ENCODE measurements at regions not wholly inside any gene's neighbourhood (a gene's known extent, or its start where the extent isn't known, plus 50 kb on each side); places are given as distances from the start of the nearest gene placed in this dataset.
A peak's percentile ranks its signal among the peaks of the same experiment; 100 is the strongest.
"Not testable (repeated sequence)": the region's sequence is repeated elsewhere in the genome, so short reads cannot be mapped to it uniquely, and the experiment has no call there.

- 8 to 19% methylated on average over 3 of the region's 3 CpGs for WGBS, 2 donors
- H3K27ac ChIP-seq (ENCODE audit: low read depth in 1 of 2, low read length in 2 of 2); DNase-seq; H3K4me3 ChIP-seq (ENCODE audit: low read length in 2 of 2); ATAC-seq (ENCODE audit: low FRiP score); H3K36me3 ChIP-seq (ENCODE audit: control insufficient read depth in 1 of 2, insufficient read depth in 2 of 2, low read length in 1 of 2); H3K4me1 ChIP-seq (ENCODE audit: control insufficient read depth in 1 of 2, insufficient read depth in 2 of 2, low read length in 2 of 2); intact Hi-C loops (cut with DNase I); H3K9me3 ChIP-seq (ENCODE audit: control insufficient read depth, low read length); H3K27me3 ChIP-seq (ENCODE audit: control insufficient read depth in 1 of 2, insufficient read depth in 2 of 2, low read length in 1 of 2): not testable (repeated sequence)
Observed at GRCh38 chr10:63848871-63849270, 327.7 kb downstream of the REEP3 start.

- H3K4me3 ChIP-seq (ENCODE audit: low read length in 2 of 2): no peak overlapping the region
- H3K27me3 ChIP-seq (ENCODE audit: control insufficient read depth in 1 of 2, insufficient read depth in 2 of 2, low read length in 1 of 2): no peaks in the 10 kb centered on the region
- no peaks in the 10 kb centered on the region for H3K4me1 ChIP-seq (ENCODE audit: control insufficient read depth in 1 of 2, insufficient read depth in 2 of 2, low read length in 2 of 2)
- intact Hi-C loops (cut with DNase I): no loop called here
- no peak for DNase-seq
- no peaks in the 10 kb centered on the region for H3K36me3 ChIP-seq (ENCODE audit: control insufficient read depth in 1 of 2, insufficient read depth in 2 of 2, low read length in 1 of 2)
- 100% methylated on average over 1 of the region's 1 CpG for WGBS, 2 donors
- peaks cover 2% of the 10 kb centered on the region for H3K9me3 ChIP-seq (ENCODE audit: control insufficient read depth, low read length)
- no peak for ATAC-seq (ENCODE audit: low FRiP score)
- no peak overlapping the region for H3K27ac ChIP-seq (ENCODE audit: low read depth in 1 of 2, low read length in 2 of 2)
Observed at GRCh38 chr10:63862860-63863259, 341.7 kb downstream of the REEP3 start.

- H3K36me3 ChIP-seq (ENCODE audit: control insufficient read depth in 1 of 2, insufficient read depth in 2 of 2, low read length in 1 of 2): no peaks in the 10 kb centered on the region
- no peak for DNase-seq
- ATAC-seq (ENCODE audit: low FRiP score): no peak
- H3K4me1 ChIP-seq (ENCODE audit: control insufficient read depth in 1 of 2, insufficient read depth in 2 of 2, low read length in 2 of 2): no peaks in the 10 kb centered on the region
- no peak overlapping the region for H3K27ac ChIP-seq (ENCODE audit: low read depth in 1 of 2, low read length in 2 of 2)
- WGBS, 2 donors: 85 to 89% methylated on average over 4 of the region's 4 CpGs
- no peaks in the 10 kb centered on the region for H3K27me3 ChIP-seq (ENCODE audit: control insufficient read depth in 1 of 2, insufficient read depth in 2 of 2, low read length in 1 of 2)
- no peak overlapping the region for H3K4me3 ChIP-seq (ENCODE audit: low read length in 2 of 2)
- peaks cover 2% of the 10 kb centered on the region for H3K9me3 ChIP-seq (ENCODE audit: control insufficient read depth, low read length)
- intact Hi-C loops (cut with DNase I): no loop called here
Observed at GRCh38 chr10:63865210-63865609, 344.0 kb downstream of the REEP3 start.

- DNase-seq (peak; percentile 48 to 73), ATAC-seq (ENCODE audit: low FRiP score) (peak; percentile 82)
Observed at GRCh38 chr10:63866075-63866746, 345.0 kb downstream of the REEP3 start.

GRCh38 chr10:63866747-63867140 is 345.5 kb downstream of the REEP3 start:
- intact Hi-C loops (cut with DNase I): no loop called here
- WGBS, 2 donors: 4% methylated on average over 2 of the region's 2 CpGs
- DNase-seq (no peak), ATAC-seq (ENCODE audit: low FRiP score) (no peak)
- H3K27ac ChIP-seq (ENCODE audit: low read depth in 1 of 2, low read length in 2 of 2): no peak overlapping the region
- no peaks in the 10 kb centered on the region for H3K9me3 ChIP-seq (ENCODE audit: control insufficient read depth, low read length)
- H3K4me1 ChIP-seq (ENCODE audit: control insufficient read depth in 1 of 2, insufficient read depth in 2 of 2, low read length in 2 of 2): no peaks in the 10 kb centered on the region
- no peaks in the 10 kb centered on the region for H3K36me3 ChIP-seq (ENCODE audit: control insufficient read depth in 1 of 2, insufficient read depth in 2 of 2, low read length in 1 of 2)
- H3K27me3 ChIP-seq (ENCODE audit: control insufficient read depth in 1 of 2, insufficient read depth in 2 of 2, low read length in 1 of 2): no peaks in the 10 kb centered on the region
- H3K4me3 ChIP-seq (ENCODE audit: low read length in 2 of 2): no peak overlapping the region

More at GRCh38 chr10:63866075-63866746, 345.0 kb downstream of the REEP3 start:
- no peaks in the 10 kb centered on the region for H3K9me3 ChIP-seq (ENCODE audit: control insufficient read depth, low read length)
- H3K4me3 ChIP-seq (ENCODE audit: low read length in 2 of 2): peak overlapping the region; percentile 17 to 32
- no peaks in the 10 kb centered on the region for H3K4me1 ChIP-seq (ENCODE audit: control insufficient read depth in 1 of 2, insufficient read depth in 2 of 2, low read length in 2 of 2)
- no peak overlapping the region for H3K27ac ChIP-seq (ENCODE audit: low read depth in 1 of 2, low read length in 2 of 2)
- no peaks in the 10 kb centered on the region for H3K36me3 ChIP-seq (ENCODE audit: control insufficient read depth in 1 of 2, insufficient read depth in 2 of 2, low read length in 1 of 2)
- no peaks in the 10 kb centered on the region for H3K27me3 ChIP-seq (ENCODE audit: control insufficient read depth in 1 of 2, insufficient read depth in 2 of 2, low read length in 1 of 2)
- intact Hi-C loops (cut with DNase I): no loop called here
- WGBS, 2 donors: 4% methylated on average over 16 of the region's 16 CpGs

- intact Hi-C loops (cut with DNase I): no loop called here
- peaks cover 2% of the 10 kb centered on the region for H3K9me3 ChIP-seq (ENCODE audit: control insufficient read depth, low read length)
- no peak overlapping the region for H3K4me3 ChIP-seq (ENCODE audit: low read length in 2 of 2)
- WGBS, 2 donors: 76 to 82% methylated on average over 2 of the region's 2 CpGs
- H3K27ac ChIP-seq (ENCODE audit: low read depth in 1 of 2, low read length in 2 of 2): no peak overlapping the region
- ATAC-seq (ENCODE audit: low FRiP score): no peak
- DNase-seq: no peak
- H3K27me3 ChIP-seq (ENCODE audit: control insufficient read depth in 1 of 2, insufficient read depth in 2 of 2, low read length in 1 of 2): no peaks in the 10 kb centered on the region
- H3K4me1 ChIP-seq (ENCODE audit: control insufficient read depth in 1 of 2, insufficient read depth in 2 of 2, low read length in 2 of 2): no peaks in the 10 kb centered on the region
- H3K36me3 ChIP-seq (ENCODE audit: control insufficient read depth in 1 of 2, insufficient read depth in 2 of 2, low read length in 1 of 2): no peaks in the 10 kb centered on the region
Observed at GRCh38 chr10:63878428-63878827, 357.2 kb downstream of the REEP3 start.

- no peak overlapping the region for H3K27ac ChIP-seq (ENCODE audit: low read depth in 1 of 2, low read length in 2 of 2)
- intact Hi-C loops (cut with DNase I): no loop called here
- WGBS, 2 donors: 93 to 100% methylated on average over 1 of the region's 1 CpG
- no peaks in the 10 kb centered on the region for H3K4me1 ChIP-seq (ENCODE audit: control insufficient read depth in 1 of 2, insufficient read depth in 2 of 2, low read length in 2 of 2)
- H3K36me3 ChIP-seq (ENCODE audit: control insufficient read depth in 1 of 2, insufficient read depth in 2 of 2, low read length in 1 of 2): no peaks in the 10 kb centered on the region
- no peak overlapping the region for H3K4me3 ChIP-seq (ENCODE audit: low read length in 2 of 2)
- DNase-seq (no peak), ATAC-seq (ENCODE audit: low FRiP score) (no peak)
- H3K27me3 ChIP-seq (ENCODE audit: control insufficient read depth in 1 of 2, insufficient read depth in 2 of 2, low read length in 1 of 2): no peaks in the 10 kb centered on the region
- H3K9me3 ChIP-seq (ENCODE audit: control insufficient read depth, low read length): peaks cover 2% of the 10 kb centered on the region
Observed at GRCh38 chr10:63883861-63884260, 362.7 kb downstream of the REEP3 start.

GRCh38 chr10:63884426-63884825 is 363.2 kb downstream of the REEP3 start:
- WGBS, 2 donors: 77 to 82% methylated on average over 2 of the region's 2 CpGs

GRCh38 chr10:63885156-63885555 is 364.0 kb downstream of the REEP3 start:
- no peaks in the 10 kb centered on the region for H3K4me1 ChIP-seq (ENCODE audit: control insufficient read depth in 1 of 2, insufficient read depth in 2 of 2, low read length in 2 of 2)
- intact Hi-C loops (cut with DNase I): no loop called here
- H3K4me3 ChIP-seq (ENCODE audit: low read length in 2 of 2): no peak overlapping the region
- DNase-seq: no peak
- H3K36me3 ChIP-seq (ENCODE audit: control insufficient read depth in 1 of 2, insufficient read depth in 2 of 2, low read length in 1 of 2): no peaks in the 10 kb centered on the region
- peaks cover 2% of the 10 kb centered on the region for H3K9me3 ChIP-seq (ENCODE audit: control insufficient read depth, low read length)
- H3K27ac ChIP-seq (ENCODE audit: low read depth in 1 of 2, low read length in 2 of 2): no peak overlapping the region
- no peak for ATAC-seq (ENCODE audit: low FRiP score)
- no peaks in the 10 kb centered on the region for H3K27me3 ChIP-seq (ENCODE audit: control insufficient read depth in 1 of 2, insufficient read depth in 2 of 2, low read length in 1 of 2)

More at GRCh38 chr10:63884426-63884825, 363.2 kb downstream of the REEP3 start:
- Histone ChIP-seq H3K4me3 (ENCODE audit: low read length in 2 of 2) (no peak overlapping the region), H3K27ac (ENCODE audit: low read depth in 1 of 2, low read length in 2 of 2) (no peak overlapping the region), H3K27me3 (ENCODE audit: control insufficient read depth in 1 of 2, insufficient read depth in 2 of 2, low read length in 1 of 2) (no peaks in the 10 kb centered on the region), H3K36me3 (ENCODE audit: control insufficient read depth in 1 of 2, insufficient read depth in 2 of 2, low read length in 1 of 2) (no peaks in the 10 kb centered on the region), H3K4me1 (ENCODE audit: control insufficient read depth in 1 of 2, insufficient read depth in 2 of 2, low read length in 2 of 2) (no peaks in the 10 kb centered on the region), H3K9me3 (ENCODE audit: control insufficient read depth, low read length) (peaks cover 2% of the 10 kb centered on the region)
- DNase-seq (no peak), ATAC-seq (ENCODE audit: low FRiP score) (no peak)
- intact Hi-C loops (cut with DNase I): no loop called here

Data from aorta (tissue), 5 donors.